ENCODE measurements at regions not wholly inside any gene's neighbourhood (a gene's known extent, or its start where the extent isn't known, plus 50 kb on each side); places are given as distances from the start of the nearest gene placed in this dataset.
"Not testable (repeated sequence)": the region's sequence is repeated elsewhere in the genome, so short reads cannot be mapped to it uniquely, and the experiment has no call there.

DNA sequence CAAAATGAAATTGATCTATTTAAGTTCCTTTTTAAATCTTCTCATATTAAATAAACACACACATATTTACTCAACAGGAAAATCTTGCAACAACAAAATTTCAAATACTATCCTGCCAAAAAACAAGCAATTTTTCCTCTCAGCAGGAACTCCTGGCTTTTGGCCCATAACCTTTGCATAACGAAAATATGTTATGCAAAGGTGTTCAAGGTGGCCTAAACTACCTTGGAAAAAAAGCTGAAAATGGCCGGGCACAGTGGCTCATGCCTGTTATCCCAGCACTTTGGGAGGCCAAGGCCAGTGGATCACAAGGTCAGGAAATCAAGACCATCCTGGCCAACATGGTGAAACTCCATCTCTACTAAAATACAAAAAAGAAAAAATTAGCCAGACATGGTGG is 424.3 kb upstream of the ZNF337 start:
- DNase-seq (ENCODE audit: low spot score): not testable (repeated sequence)

DNA sequence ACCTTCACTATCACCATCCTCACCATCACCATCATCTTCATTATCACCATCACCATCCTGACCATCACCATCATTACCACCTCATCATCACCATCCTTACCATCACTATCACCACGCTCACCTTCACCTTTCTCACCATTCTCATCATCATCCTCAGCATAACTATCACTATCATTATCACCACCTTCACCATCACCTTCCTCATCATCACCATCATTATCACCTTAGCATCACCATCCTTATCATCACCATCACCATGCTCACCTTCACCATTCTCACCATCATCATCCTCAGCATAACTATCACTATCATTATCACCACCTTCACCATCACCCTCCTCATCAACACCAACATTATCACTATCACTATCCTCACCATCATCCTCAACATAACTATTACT is 397.8 kb upstream of the ZNF337 start:
- DNase-seq (ENCODE audit: low spot score): not testable (repeated sequence)

GRCh38 chr20:26091921-26092320 is 395.3 kb upstream of the ZNF337 start:
- not testable (repeated sequence) for DNase-seq (ENCODE audit: low spot score)

DNA sequence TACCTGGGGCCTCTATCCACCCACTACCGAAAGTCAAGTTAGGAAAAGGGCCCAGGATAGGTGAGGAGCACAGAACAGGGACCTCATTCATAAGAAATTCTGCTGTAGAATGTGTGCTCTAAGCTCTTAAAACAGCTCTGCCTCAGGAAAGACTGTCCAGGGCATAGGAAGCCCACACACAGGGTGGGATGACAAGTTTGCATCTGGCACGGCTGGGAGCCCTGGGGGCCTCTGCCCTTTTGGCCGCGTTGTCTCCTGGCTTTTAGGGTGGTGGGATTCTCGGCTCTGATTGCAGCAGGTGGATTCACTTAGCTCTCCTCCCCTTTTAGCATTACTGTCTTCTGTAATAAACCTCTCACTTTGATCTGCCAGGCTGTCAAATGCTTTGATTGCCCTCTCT is 389.5 kb upstream of the ZNF337 start:
- DNase-seq (ENCODE audit: low spot score): not testable (repeated sequence)

DNA sequence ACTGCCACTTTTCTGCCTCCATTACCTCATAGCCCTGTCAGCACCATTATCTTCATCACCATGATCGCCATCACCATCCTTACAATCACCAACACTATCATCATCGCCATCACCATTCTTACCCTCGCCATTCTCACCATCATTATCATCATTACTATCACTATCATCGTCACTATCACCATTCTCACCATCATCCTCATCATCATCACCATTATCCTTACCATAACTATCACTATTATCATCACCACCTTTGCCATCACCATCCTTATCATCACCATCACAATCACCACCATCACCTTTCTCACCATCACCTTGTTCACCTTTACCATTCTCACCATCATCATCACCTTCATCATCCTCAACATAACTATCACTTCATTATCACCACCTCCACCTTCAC is 377.3 kb upstream of the ZNF337 start:
- not testable (repeated sequence) for DNase-seq (ENCODE audit: low spot score)

DNA sequence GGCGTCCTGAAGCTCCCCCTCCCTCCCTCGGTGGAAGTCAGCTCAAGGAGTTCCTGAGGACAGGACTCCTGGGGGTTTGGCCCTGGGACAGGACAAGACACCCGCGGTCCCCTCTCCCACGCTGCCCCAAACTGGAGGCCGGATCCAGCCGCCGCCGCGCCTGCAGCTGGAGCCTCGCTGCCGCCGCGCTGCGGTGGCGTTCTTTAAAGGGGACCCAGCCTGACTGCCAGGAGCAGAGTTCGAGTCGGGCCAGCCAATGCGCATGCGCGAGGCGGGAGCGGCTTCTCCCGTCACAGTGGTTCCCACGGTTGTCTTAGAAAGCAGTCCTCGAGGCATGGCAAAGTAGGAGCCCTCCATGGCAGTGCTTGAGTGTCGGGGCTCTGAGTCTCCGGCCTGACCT is 362.7 kb upstream of the ZNF337 start:
- DNase-seq (ENCODE audit: low spot score): not testable (repeated sequence)

DNA sequence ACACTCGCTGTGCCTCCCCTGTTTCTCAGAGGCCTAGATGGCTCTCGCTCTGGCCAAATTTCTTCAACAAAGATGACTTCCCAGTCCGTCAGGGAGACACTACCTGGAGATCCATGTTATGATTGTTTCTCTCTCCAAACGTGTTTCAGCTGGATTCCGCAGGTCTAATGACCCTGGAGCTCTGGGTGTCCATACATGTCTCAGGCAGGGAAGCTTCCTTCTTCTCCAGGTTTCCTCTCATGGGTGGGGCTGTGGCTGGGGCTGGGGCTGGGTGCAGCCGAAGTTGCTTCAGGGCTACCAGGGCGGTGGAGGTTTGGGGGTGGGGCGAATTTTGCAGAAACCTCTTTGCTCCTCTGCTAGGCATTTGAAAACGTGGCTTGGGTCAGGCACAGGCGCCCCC is 361.8 kb upstream of the ZNF337 start:
- DNase-seq (ENCODE audit: low spot score): not testable (repeated sequence)

GRCh38 chr20:26057135-26057752 is 360.6 kb upstream of the ZNF337 start:
- DNase-seq (ENCODE audit: low spot score): not testable (repeated sequence)

DNA sequence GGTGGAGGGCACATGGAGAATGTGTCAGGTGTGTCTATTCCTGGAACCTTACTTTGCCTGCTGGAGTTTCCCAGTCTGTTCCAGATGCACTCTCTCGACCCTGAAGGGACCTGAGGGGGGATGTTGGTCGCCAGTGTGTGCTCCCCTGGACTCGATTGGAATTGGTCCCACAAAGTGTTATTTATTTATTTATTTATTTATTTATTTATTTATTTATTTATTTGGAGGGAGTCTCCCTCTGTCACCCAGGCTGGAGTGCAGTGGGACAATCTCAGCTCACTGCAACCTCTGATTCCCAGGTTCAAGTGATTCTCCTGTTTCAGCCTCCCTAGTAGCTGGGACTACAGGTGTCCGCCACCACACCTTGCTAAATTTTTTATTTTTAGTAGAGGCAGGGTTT is 329.1 kb upstream of the ZNF337 start:
- DNase-seq (ENCODE audit: low spot score): not testable (repeated sequence)

- not testable (repeated sequence) for DNase-seq (ENCODE audit: low spot score)
These were observed 314.3 kb upstream of the ZNF337 start for GRCh38 chr20:26010942-26011276.

- DNase-seq (ENCODE audit: low spot score): peak; percentile 20
These were observed 313.7 kb upstream of the ZNF337 start for GRCh38 chr20:26010224-26010941.

GRCh38 chr20:26009402-26010223 is 313.0 kb upstream of the ZNF337 start:
- DNase-seq (ENCODE audit: low spot score): peak; percentile 88

- not testable (repeated sequence) for DNase-seq (ENCODE audit: low spot score)
These were observed 311.4 kb upstream of the ZNF337 start for GRCh38 chr20:26008026-26008425.

- DNase-seq (ENCODE audit: low spot score): not testable (repeated sequence)
These were observed 309.5 kb upstream of the ZNF337 start for GRCh38 chr20:26006164-26006563.

- DNase-seq (ENCODE audit: low spot score): not testable (repeated sequence)
These were observed 307.3 kb upstream of the ZNF337 start for GRCh38 chr20:26003959-26004358.

DNA sequence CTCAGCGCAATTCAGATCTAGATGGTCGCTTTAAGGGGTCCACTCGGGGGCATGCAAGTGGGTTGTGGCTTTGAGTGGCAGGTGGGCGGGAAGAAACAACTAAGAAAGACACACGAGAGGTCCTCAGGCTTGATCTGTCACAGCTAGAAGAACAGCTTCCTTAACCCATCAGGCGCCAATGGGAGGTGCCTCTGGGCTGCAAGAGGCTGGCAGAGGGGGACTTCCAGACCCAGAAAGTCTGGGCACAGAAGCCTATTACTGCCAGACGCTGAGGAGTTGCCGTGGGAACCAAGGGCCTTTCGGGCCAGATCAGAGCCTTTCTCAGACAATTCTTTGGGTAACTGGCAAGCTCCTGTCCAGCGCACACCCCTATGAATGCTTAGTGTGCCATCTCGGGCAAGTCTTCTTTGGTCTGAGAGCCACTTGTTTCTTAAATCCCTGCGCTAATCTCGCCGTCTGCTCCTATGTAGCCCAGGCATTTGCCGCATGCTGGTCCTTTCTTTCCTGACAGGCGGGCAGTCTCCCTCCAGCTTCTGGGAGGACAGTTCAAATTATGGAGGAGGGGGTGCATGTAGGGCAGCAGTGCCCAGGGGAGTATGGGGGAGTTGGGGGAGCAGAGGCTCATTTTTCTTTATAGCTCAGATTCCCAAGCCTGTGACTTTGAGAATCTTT is 300.9 kb upstream of the ZNF337 start:
- DNase-seq (ENCODE audit: low spot score): not testable (repeated sequence)

DNA sequence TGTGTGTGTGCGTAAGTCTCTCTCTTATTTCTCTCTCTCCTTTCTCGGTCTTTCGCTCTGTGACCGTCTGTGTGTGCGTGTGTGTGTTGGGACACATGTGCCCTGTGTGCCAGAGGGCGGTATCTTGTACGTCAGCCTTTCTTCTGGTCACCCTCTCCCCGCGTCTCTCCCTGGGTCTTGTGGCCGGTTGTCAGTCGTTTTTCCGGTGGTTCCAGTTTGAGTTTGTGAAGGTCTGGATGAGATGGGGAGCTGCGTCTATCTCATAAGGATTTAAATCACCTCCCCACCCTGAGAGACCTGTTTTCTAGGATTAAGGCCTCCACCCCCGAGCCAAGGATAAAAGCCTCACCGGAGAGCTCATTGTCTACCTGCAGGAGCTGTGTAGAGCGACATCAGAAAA is 295.5 kb upstream of the ZNF337 start:
- DNase-seq (ENCODE audit: low spot score): no peak

DNA sequence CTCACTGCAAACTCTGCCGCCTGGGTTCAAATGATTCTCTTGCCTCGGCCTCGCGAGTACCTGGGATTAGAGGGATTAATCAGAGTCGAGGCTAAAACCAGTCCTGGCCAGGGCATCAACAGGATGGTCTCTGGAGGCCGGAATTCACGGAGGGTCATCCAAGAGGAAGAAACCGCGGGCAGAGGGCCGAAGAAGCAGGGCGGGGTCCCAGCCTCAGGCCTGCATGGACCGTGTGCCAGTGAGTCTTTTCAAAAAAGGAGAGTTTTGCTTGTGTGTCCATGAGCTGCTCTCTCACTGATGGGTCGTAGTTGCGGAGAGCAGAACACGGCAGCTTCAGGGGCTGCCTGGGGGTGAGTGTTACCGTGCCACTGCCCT is 295.1 kb upstream of the ZNF337 start:
- no peak for DNase-seq (ENCODE audit: low spot score)

DNA sequence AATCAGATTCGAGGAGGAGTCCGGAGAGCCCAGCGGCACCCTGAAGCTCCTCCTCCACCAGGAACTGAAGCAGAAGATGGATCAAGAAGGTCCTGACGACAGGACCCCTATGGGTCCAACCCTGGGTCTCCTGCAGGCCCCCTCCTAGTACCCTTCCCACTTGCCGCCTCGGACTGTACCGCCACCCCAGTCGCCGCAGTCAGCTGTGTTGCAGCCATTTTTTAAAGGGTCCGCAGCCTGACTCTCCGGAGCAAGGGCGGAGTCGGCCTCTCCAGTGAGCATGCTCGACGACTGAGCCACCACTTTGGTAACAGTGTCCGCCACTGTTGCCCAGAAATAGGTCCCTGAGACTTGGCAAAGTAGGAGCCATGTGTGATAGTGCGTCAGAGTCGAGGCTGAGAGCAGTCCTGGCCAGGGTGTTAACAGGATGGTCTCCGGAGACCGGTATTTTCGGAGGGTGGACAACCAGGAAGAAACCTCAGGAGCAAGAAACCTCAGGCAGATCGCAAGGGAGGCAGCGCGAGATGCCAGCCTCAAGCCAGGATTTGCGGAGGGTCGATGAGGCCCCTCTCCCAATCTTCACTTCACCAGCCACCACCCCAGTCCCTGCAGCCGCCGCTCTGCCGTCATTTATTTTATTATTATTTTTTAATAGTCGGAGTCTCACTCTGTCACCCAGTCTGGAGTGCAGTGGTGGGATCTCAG is 294.6 kb upstream of the ZNF337 start:
- DNase-seq (ENCODE audit: low spot score): no peak

DNA sequence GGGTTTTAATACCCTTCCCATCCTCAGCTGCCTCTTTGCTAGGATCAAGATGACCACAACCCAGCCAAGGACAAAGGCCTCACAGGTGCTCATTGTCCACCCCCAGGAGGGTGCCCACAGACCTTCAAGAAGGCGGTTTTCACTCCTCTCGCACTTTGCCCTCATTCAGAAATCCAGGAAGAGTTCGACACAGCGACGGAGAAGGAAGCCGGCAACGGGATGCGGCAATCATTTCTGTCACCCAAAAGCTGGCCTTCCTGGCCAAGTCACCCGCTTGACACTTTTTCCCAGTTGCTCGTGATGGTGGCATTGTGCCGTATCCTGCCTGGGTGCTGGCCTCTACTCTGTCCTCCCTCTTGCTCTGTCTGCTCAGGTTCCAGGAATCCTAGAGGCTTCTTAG is 293.0 kb upstream of the ZNF337 start:
- DNase-seq (ENCODE audit: low spot score): not testable (repeated sequence)

- no peak for DNase-seq (ENCODE audit: low spot score)
These were observed 292.5 kb upstream of the ZNF337 start for GRCh38 chr20:25989196-25989595.
